H9 (cell line): ENCODE measurements at regions not wholly inside any gene's neighbourhood (a gene's known extent, or its start where the extent isn't known, plus 50 kb on each side); places are given as distances from the start of the nearest gene placed in this dataset.

ENCODE experiments used
- DNase-seq: peaks from one replicate; pipeline ENCODE4 v3.0.0-alpha.2; 2017
- H2AFZ ChIP-seq: one replicate; pipeline ENCODE4 v1.6.1; 2013; ENCODE audit warnings: mild to moderate bottlenecking, low read length, control low read depth, moderate library complexity
- H2AK5ac ChIP-seq: 2 replicates; pipeline ENCODE4 v1.6.1; 2013; ENCODE audit warnings: low read length, control low read depth, mixed read lengths; ENCODE audit not compliant: insufficient read length
- H2BK120ac ChIP-seq: one replicate; pipeline ENCODE4 v1.6.1; 2013; ENCODE audit warnings: low read depth, mild to moderate bottlenecking, low read length, control low read depth, inconsistent platforms; ENCODE audit not compliant: poor library complexity, severe bottlenecking
- H2BK12ac ChIP-seq: 2 replicates; pipeline ENCODE4 v1.6.1; 2013; ENCODE audit warnings: low read length, control low read depth, mixed read lengths, low read depth; ENCODE audit not compliant: insufficient read length
- H2BK15ac ChIP-seq: 2 replicates; pipeline ENCODE4 v1.6.1; 2013; ENCODE audit warnings: low read depth, low read length, control low read depth
- H2BK20ac ChIP-seq: one replicate; pipeline ENCODE4 v1.6.1; 2013; ENCODE audit warnings: low read depth, mild to moderate bottlenecking, low read length, control low read depth, inconsistent platforms; ENCODE audit not compliant: poor library complexity, severe bottlenecking
- H2BK5ac ChIP-seq: 2 replicates; pipeline ENCODE4 v1.6.1; 2013; ENCODE audit warnings: low read length, control low read depth, mixed read lengths; ENCODE audit not compliant: insufficient read length
- H3K14ac ChIP-seq: 2 replicates; pipeline ENCODE4 v1.6.1; 2013; ENCODE audit warnings: low read length, control low read depth; ENCODE audit not compliant: insufficient read depth
- H3K18ac ChIP-seq: 2 replicates; pipeline ENCODE4 v1.6.1; 2013; ENCODE audit warnings: low read depth, mild to moderate bottlenecking, mixed read lengths, low read length, control low read depth; ENCODE audit not compliant: insufficient read length
- H3K23ac ChIP-seq: 2 replicates; pipeline ENCODE4 v1.6.1; 2013; ENCODE audit warnings: low read length, control low read depth, mixed read lengths, low read depth; ENCODE audit not compliant: insufficient read length
- H3K23me2 ChIP-seq: 2 replicates; pipeline ENCODE4 v1.6.1; 2013; ENCODE audit warnings: low read depth, mild to moderate bottlenecking, mixed read lengths, low read length, control low read depth; ENCODE audit not compliant: insufficient read length, poor library complexity, severe bottlenecking
- H3K27ac ChIP-seq: 2 replicates; pipeline ENCODE4 v1.5.1; 2013; ENCODE audit warnings: low read length, control low read depth, mixed read lengths, low read depth; ENCODE audit not compliant: insufficient read length
- H3K27me3 ChIP-seq: 2 replicates; pipeline ENCODE4 v1.6.1; 2013; ENCODE audit warnings: low read length, control low read depth, inconsistent platforms; ENCODE audit not compliant: insufficient read depth
- H3K4ac ChIP-seq: 2 replicates; pipeline ENCODE4 v1.6.1; 2013; ENCODE audit warnings: low read depth, mild to moderate bottlenecking, control low read depth, inconsistent platforms, low read length, moderate library complexity
- H3K4me1 ChIP-seq: 2 replicates; pipeline ENCODE4 v1.6.1; 2013; ENCODE audit warnings: low read length, control low read depth, inconsistent platforms; ENCODE audit not compliant: insufficient read depth
- H3K4me2 ChIP-seq: 2 replicates; pipeline ENCODE4 v1.6.1; 2013; ENCODE audit warnings: low read length, control low read depth, mixed read lengths; ENCODE audit not compliant: insufficient read length, insufficient read depth
- H3K56ac ChIP-seq: 2 replicates; pipeline ENCODE4 v1.6.1; 2013; ENCODE audit warnings: low read depth, mild to moderate bottlenecking, mixed read lengths, low read length, control low read depth; ENCODE audit not compliant: insufficient read length
- H3K79me1 ChIP-seq: 2 replicates; pipeline ENCODE4 v1.6.1; 2013; ENCODE audit warnings: low read depth, mild to moderate bottlenecking, moderate library complexity, low read length, control low read depth, inconsistent platforms; ENCODE audit not compliant: insufficient read depth, poor library complexity, severe bottlenecking
- H3K79me2 ChIP-seq: 2 replicates; pipeline ENCODE4 v1.6.1; 2013; ENCODE audit warnings: low read length, control low read depth, inconsistent platforms; ENCODE audit not compliant: insufficient read depth
- H3K9ac ChIP-seq: 2 replicates; pipeline ENCODE4 v1.6.1; 2013; ENCODE audit warnings: low read length, control low read depth, mixed read lengths; ENCODE audit not compliant: insufficient read length; ENCODE audit errors: extremely low read depth
- H3K9me3 ChIP-seq: one replicate; pipeline ENCODE4 v1.6.1; 2013; ENCODE audit warnings: low read depth, low read length, inconsistent platforms; ENCODE audit not compliant: control insufficient read depth
- H3T11ph ChIP-seq: one replicate; pipeline ENCODE4 v1.6.1; 2013; ENCODE audit warnings: mild to moderate bottlenecking, low read length, control low read depth, inconsistent platforms
- H4K20me1 ChIP-seq: one replicate; pipeline ENCODE4 v1.6.1; 2013; ENCODE audit not compliant: control insufficient read depth, insufficient read length, insufficient read depth
- H4K5ac ChIP-seq: 2 replicates; pipeline ENCODE4 v1.6.1; 2013; ENCODE audit warnings: low read depth, mild to moderate bottlenecking, mixed read lengths, low read length, control low read depth; ENCODE audit not compliant: insufficient read length
- H4K8ac ChIP-seq: replicated peaks from 2 replicates; pipeline ENCODE4 v1.6.1; 2013; ENCODE audit warnings: low read length, control low read depth, mixed read lengths, low read depth; ENCODE audit not compliant: insufficient read length
- H4K91ac ChIP-seq: 2 replicates; pipeline ENCODE4 v1.6.1; 2013; ENCODE audit warnings: low read depth, mild to moderate bottlenecking, moderate library complexity, mixed read lengths, low read length, control low read depth; ENCODE audit not compliant: insufficient read length
- H3K27ac Mint-ChIP-seq, 3 experiments: 2 replicates in 2 of 3; 3 replicates in 1 of 3; pipeline ENCODE4 v1.8.0; 2020 to 2021; ENCODE audit warnings: mixed read lengths in 3 of 3, mild to moderate bottlenecking in 1 of 3, moderate library complexity in 1 of 3
- H3K27me3 Mint-ChIP-seq: 2 replicates; pipeline ENCODE4 v1.8.0; 2021; ENCODE audit warnings: low read depth, mild to moderate bottlenecking, moderate library complexity, mixed read lengths
- H3K36me3 Mint-ChIP-seq, 3 experiments: 2 replicates in 2 of 3; 3 replicates in 1 of 3; pipeline ENCODE4 v1.8.0; 2020 to 2021; ENCODE audit warnings: low read depth in 3 of 3, mixed read lengths in 3 of 3; ENCODE audit not compliant: insufficient read depth in 1 of 3
- H3K4me1 Mint-ChIP-seq, 2 experiments: 2 replicates each; pipeline ENCODE4 v1.8.0; 2020; ENCODE audit warnings: mixed read lengths in 2 of 2
- H3K4me3 Mint-ChIP-seq, 2 experiments: 2 replicates in 1 of 2; 3 replicates in 1 of 2; pipeline ENCODE4 v1.8.0; 2020 to 2021; ENCODE audit warnings: mild to moderate bottlenecking in 2 of 2, mixed read lengths in 2 of 2, moderate library complexity in 1 of 2
- H3K9me3 Mint-ChIP-seq, 2 experiments: 2 replicates in 1 of 2; 3 replicates in 1 of 2; pipeline ENCODE4 v1.8.0; 2020; ENCODE audit warnings: mild to moderate bottlenecking in 2 of 2, mixed read lengths in 2 of 2, moderate library complexity in 1 of 2
- CTCF ChIP-seq: fragments of 200-600 bp; sonication (generic); conservative IDR thresholded peaks from 3 replicates; pipeline ENCODE4 v1.8.0; 2021; ENCODE audit warnings: antibody characterized with exemption, mild to moderate bottlenecking
- WGBS: extraction: QIAGEN DNeasy Blood & Tissue Kit; methylation state at CpG from one replicate; pipeline ENCODE4 v1.1.7; 2013; ENCODE audit warnings: missing lambda C conversion rate, low lambda C conversion rate, mixed read lengths; ENCODE audit not compliant: insufficient read length; ENCODE audit errors: extremely low coverage; 5-methylcytosine and 5-hydroxymethylcytosine counted together

DNA sequence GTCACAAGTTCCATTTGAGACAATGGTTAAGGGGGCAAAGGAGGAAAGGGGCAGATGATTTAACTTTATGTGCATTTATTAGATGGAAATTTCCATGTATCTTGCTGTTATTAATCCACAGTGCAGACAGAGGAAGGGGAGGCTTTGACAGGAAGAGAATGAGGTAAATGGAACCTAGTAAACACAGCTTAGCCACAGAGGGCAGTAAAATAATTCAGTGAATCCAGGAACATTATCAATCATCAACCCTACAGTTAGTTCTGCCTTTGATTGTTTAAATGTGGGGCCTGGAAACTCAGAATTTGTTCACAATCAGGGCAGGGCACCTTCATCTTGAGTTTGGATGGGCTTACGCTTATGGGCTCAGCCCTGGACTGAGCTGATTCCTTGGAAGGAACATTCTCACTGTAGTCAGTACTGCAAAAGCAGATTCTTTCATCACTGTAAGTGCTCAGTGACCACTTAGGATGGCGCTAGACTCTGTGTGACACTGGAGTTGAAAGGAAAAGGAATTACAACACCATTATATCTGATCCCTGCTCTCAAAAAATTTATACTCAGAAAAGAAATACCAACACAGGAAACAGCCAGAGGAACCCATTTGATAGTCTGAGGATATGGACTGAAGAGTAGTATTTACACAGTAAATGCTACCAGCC, 169.5 kb downstream of the PIK3R1 start:
- no peak overlapping the region for H3K27ac Mint-ChIP-seq
- no peaks in the 10 kb centered on the region for H3K9me3 ChIP-seq
- H2AFZ ChIP-seq, result no peak overlapping the region
- H4K91ac ChIP-seq, result no peak overlapping the region
- H3T11ph ChIP-seq, result no peak overlapping the region
- H3K36me3 Mint-ChIP-seq, result no peaks in the 10 kb centered on the region
- no peaks in the 10 kb centered on the region for H4K20me1 ChIP-seq
- H3K27ac ChIP-seq, result no peak overlapping the region
- H2BK15ac ChIP-seq, result no peak overlapping the region
- no peak for TF ChIP-seq CTCF
- H3K9me3 Mint-ChIP-seq, result peaks cover 0 to 4% of the 10 kb centered on the region in 2 experiments; a peak in 2 of 5 replicates
- no peaks in the 10 kb centered on the region for H3K23me2 ChIP-seq
- DNase-seq, result no peak
- no peaks in the 10 kb centered on the region for H3K27me3 Mint-ChIP-seq
- H3K56ac ChIP-seq, result no peak overlapping the region
- H2BK5ac ChIP-seq, result no peak overlapping the region
- H3K79me2 ChIP-seq, result no peaks in the 10 kb centered on the region
- no peaks in the 10 kb centered on the region for H3K79me1 ChIP-seq
- H3K4me3 Mint-ChIP-seq, result no peak overlapping the region
- H3K4me1 Mint-ChIP-seq, result 0 out of 4 replicates have a peak, but pooled peaks cover 0 to 2% of the 10 kb centered on the region in 2 experiments
- no peaks in the 10 kb centered on the region for H3K27me3 ChIP-seq
- no peak overlapping the region for H2BK12ac ChIP-seq
- no peak overlapping the region for H3K4ac ChIP-seq
- H3K18ac ChIP-seq, result no peak overlapping the region
- H3K9ac ChIP-seq, result no peak overlapping the region
- no peak overlapping the region for H4K5ac ChIP-seq
- H4K8ac ChIP-seq, result no peak overlapping the region
- no peak overlapping the region for H2AK5ac ChIP-seq
- no peak overlapping the region for H3K23ac ChIP-seq
- no peak overlapping the region for H3K14ac ChIP-seq
- no peak overlapping the region for H2BK120ac ChIP-seq
- H3K4me2 ChIP-seq, result no peak overlapping the region
- H3K4me1 ChIP-seq, result no peaks in the 10 kb centered on the region
- no peak overlapping the region for H2BK20ac ChIP-seq
- WGBS, result no CpG with 5 or more reads among the region's 2 CpGs
